GM23338 (cell line): ENCODE measurements at regions not wholly inside any gene's neighbourhood (a gene's known extent, or its start where the extent isn't known, plus 50 kb on each side); places are given as distances from the start of the nearest gene placed in this dataset.

ENCODE experiments used
- ATAC-seq: fragments of 200-7000 bp; cut with Tn5 transposase; 3 replicates; pipeline ENCODE4 v1.9.1; 2020
- DNase-seq: peaks from one replicate; pipeline ENCODE4 v3.0.0-alpha.2; 2015; ENCODE audit warnings: low spot score
- H2AFZ ChIP-seq: fragments of 200-600 bp; sonication (generic); 2 replicates; pipeline ENCODE4 v1.8.0; 2016; ENCODE audit warnings: antibody characterized with exemption, mild to moderate bottlenecking, moderate library complexity
- H3F3A ChIP-seq: fragments of 200-600 bp; sonication (generic); replicated peaks from 2 replicates; pipeline ENCODE4 v1.8.0; 2017; ENCODE audit warnings: antibody characterized with exemption, mixed run types, low read depth
- H3K27ac ChIP-seq: fragments of 200-600 bp; sonication (generic); 2 replicates; pipeline ENCODE4 v1.6.1; 2016; ENCODE audit warnings: low read depth
- H3K27me3 ChIP-seq: fragments of 200-600 bp; sonication (generic); 2 replicates; pipeline ENCODE4 v1.8.0; 2016; ENCODE audit warnings: mild to moderate bottlenecking, mixed run types, moderate library complexity; ENCODE audit not compliant: insufficient read depth
- H3K36me3 ChIP-seq: fragments of 200-600 bp; sonication (generic); 2 replicates; pipeline ENCODE4 v1.8.0; 2016; ENCODE audit warnings: mild to moderate bottlenecking; ENCODE audit not compliant: insufficient read depth
- H3K4me1 ChIP-seq: fragments of 200-600 bp; sonication (generic); 2 replicates; pipeline ENCODE4 v1.8.0; 2016; ENCODE audit warnings: mild to moderate bottlenecking, moderate library complexity; ENCODE audit not compliant: insufficient read depth
- H3K4me2 ChIP-seq: fragments of 200-600 bp; sonication (generic); 2 replicates; pipeline ENCODE4 v1.7.1; 2017; ENCODE audit warnings: mixed run types
- H3K4me3 ChIP-seq: fragments of 200-600 bp; sonication (generic); 2 replicates; pipeline ENCODE4 v1.6.1; 2016; ENCODE audit warnings: mixed run types
- H3K79me2 ChIP-seq: fragments of 200-600 bp; sonication (generic); replicated peaks from 2 replicates; pipeline ENCODE4 v1.8.0; 2017; ENCODE audit warnings: mild to moderate bottlenecking; ENCODE audit not compliant: insufficient read depth
- H3K9me2 ChIP-seq: fragments of 200-600 bp; sonication (generic); 2 replicates; pipeline ENCODE4 v1.8.0; 2017; ENCODE audit not compliant: insufficient read depth
- H4K20me1 ChIP-seq: fragments of 200-600 bp; sonication (generic); replicated peaks from 2 replicates; pipeline ENCODE4 v1.8.0; 2017; ENCODE audit warnings: mild to moderate bottlenecking; ENCODE audit not compliant: insufficient read depth
- H3K27ac Mint-ChIP-seq: 2 replicates; pipeline ENCODE4 v1.8.0; 2020; ENCODE audit warnings: inconsistent platforms, mild to moderate bottlenecking, moderate library complexity, mixed read lengths
- H3K27me3 Mint-ChIP-seq: 3 replicates; pipeline ENCODE4 v1.8.0; 2022; ENCODE audit warnings: low read depth, mild to moderate bottlenecking, moderate library complexity, mixed read lengths, inconsistent platforms; ENCODE audit not compliant: insufficient read depth, poor library complexity
- H3K36me3 Mint-ChIP-seq: 3 replicates; pipeline ENCODE4 v1.8.0; 2021; ENCODE audit warnings: low read depth, mild to moderate bottlenecking, inconsistent platforms, moderate library complexity, mixed read lengths
- H3K4me1 Mint-ChIP-seq: 3 replicates; pipeline ENCODE4 v1.8.0; 2020; ENCODE audit warnings: mild to moderate bottlenecking, inconsistent platforms, mixed read lengths
- H3K4me3 Mint-ChIP-seq: 3 replicates; pipeline ENCODE4 v1.8.0; 2021; ENCODE audit warnings: moderate library complexity, mild to moderate bottlenecking, inconsistent platforms, mixed read lengths
- H3K9me3 Mint-ChIP-seq: 3 replicates; pipeline ENCODE4 v1.8.0; 2020; ENCODE audit warnings: moderate library complexity, mild to moderate bottlenecking, inconsistent platforms, mixed read lengths
- CREB1 ChIP-seq: fragments of 250-450 bp; sonication (Bioruptor Pico); IDR thresholded peaks from 2 replicates; pipeline ENCODE4 v1.5.0; 2020; ENCODE audit warnings: low read depth, mild to moderate bottlenecking, moderate library complexity
- EZH2 ChIP-seq: fragments of 200-600 bp; sonication (generic); IDR thresholded peaks from one replicate; pipeline ENCODE4 v1.8.0; 2017; ENCODE audit warnings: antibody characterized with exemption, mild to moderate bottlenecking, low read depth; ENCODE audit not compliant: unreplicated experiment
- JUNB ChIP-seq: IDR thresholded peaks from one replicate; pipeline ENCODE4 v1.6.1; 2016; ENCODE audit warnings: antibody characterized with exemption; ENCODE audit not compliant: unreplicated experiment
- NANOG ChIP-seq: IDR thresholded peaks from 2 replicates; pipeline ENCODE4 v1.6.1; 2016; ENCODE audit warnings: antibody characterized with exemption, borderline replicate concordance
- POLR2AphosphoS5 ChIP-seq: IDR thresholded peaks from 2 replicates; pipeline ENCODE4 v1.6.1; 2016; ENCODE audit warnings: antibody characterized with exemption, low read depth
- ZNF114 ChIP-seq: fragments of 250-450 bp; sonication (Bioruptor Pico); IDR thresholded peaks from 2 replicates; pipeline ENCODE4 v1.5.0; 2020; ENCODE audit warnings: mild to moderate bottlenecking, moderate library complexity
- ZNF331 ChIP-seq: fragments of 250-450 bp; sonication (Bioruptor Pico); IDR thresholded peaks from 2 replicates; pipeline ENCODE4 v1.5.0; 2020; ENCODE audit warnings: low read depth, mild to moderate bottlenecking, moderate library complexity
- TF ChIP-seq, protein P1 (sequence below): fragments of 250-450 bp; sonication (Bioruptor Pico); IDR thresholded peaks from 2 replicates; pipeline ENCODE4 v1.5.0; 2020; ENCODE audit warnings: mild to moderate bottlenecking, moderate library complexity
- TF ChIP-seq, protein P2 (sequence below): IDR thresholded peaks from 2 replicates; pipeline ENCODE4 v1.6.1; 2016; ENCODE audit warnings: antibody characterized with exemption
- TF ChIP-seq, protein P3 (sequence below): IDR thresholded peaks from one replicate; pipeline ENCODE4 v1.6.1; 2018; ENCODE audit warnings: antibody characterized with exemption; ENCODE audit not compliant: unreplicated experiment
- TF ChIP-seq, protein P4 (sequence below), 2 experiments: fragments of 200-600 bp in 1 of 2; sonication (generic) in 1 of 2; conservative IDR thresholded peaks; 2 replicates each; pipeline versions ENCODE4 v1.5.1 to v1.6.1; 2016 to 2017; ENCODE audit warnings: antibody characterized with exemption in 2 of 2, low read depth in 2 of 2, mild to moderate bottlenecking in 2 of 2, moderate library complexity in 1 of 2

DNA sequence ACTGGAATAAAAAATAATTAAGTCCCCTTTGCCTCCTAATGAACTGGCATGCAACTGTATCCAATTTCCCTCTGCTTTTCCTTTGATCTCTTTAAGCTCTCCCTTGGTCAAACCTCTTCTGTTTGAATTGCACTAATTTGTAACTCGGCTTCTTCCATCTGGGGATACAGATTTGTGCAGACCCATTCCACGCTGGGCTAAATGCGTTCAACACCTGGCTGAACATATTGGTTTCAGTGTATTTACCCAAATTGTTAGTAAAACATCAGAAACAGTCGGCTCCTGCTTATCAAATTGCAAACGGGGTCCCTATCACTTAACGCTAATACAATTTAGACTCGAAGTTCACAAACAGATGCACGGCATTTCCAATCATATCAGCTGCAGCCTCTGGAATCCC lies 124.9 kb upstream of the TAPT1 start (continued):
- TF ChIP-seq, protein P1, sequence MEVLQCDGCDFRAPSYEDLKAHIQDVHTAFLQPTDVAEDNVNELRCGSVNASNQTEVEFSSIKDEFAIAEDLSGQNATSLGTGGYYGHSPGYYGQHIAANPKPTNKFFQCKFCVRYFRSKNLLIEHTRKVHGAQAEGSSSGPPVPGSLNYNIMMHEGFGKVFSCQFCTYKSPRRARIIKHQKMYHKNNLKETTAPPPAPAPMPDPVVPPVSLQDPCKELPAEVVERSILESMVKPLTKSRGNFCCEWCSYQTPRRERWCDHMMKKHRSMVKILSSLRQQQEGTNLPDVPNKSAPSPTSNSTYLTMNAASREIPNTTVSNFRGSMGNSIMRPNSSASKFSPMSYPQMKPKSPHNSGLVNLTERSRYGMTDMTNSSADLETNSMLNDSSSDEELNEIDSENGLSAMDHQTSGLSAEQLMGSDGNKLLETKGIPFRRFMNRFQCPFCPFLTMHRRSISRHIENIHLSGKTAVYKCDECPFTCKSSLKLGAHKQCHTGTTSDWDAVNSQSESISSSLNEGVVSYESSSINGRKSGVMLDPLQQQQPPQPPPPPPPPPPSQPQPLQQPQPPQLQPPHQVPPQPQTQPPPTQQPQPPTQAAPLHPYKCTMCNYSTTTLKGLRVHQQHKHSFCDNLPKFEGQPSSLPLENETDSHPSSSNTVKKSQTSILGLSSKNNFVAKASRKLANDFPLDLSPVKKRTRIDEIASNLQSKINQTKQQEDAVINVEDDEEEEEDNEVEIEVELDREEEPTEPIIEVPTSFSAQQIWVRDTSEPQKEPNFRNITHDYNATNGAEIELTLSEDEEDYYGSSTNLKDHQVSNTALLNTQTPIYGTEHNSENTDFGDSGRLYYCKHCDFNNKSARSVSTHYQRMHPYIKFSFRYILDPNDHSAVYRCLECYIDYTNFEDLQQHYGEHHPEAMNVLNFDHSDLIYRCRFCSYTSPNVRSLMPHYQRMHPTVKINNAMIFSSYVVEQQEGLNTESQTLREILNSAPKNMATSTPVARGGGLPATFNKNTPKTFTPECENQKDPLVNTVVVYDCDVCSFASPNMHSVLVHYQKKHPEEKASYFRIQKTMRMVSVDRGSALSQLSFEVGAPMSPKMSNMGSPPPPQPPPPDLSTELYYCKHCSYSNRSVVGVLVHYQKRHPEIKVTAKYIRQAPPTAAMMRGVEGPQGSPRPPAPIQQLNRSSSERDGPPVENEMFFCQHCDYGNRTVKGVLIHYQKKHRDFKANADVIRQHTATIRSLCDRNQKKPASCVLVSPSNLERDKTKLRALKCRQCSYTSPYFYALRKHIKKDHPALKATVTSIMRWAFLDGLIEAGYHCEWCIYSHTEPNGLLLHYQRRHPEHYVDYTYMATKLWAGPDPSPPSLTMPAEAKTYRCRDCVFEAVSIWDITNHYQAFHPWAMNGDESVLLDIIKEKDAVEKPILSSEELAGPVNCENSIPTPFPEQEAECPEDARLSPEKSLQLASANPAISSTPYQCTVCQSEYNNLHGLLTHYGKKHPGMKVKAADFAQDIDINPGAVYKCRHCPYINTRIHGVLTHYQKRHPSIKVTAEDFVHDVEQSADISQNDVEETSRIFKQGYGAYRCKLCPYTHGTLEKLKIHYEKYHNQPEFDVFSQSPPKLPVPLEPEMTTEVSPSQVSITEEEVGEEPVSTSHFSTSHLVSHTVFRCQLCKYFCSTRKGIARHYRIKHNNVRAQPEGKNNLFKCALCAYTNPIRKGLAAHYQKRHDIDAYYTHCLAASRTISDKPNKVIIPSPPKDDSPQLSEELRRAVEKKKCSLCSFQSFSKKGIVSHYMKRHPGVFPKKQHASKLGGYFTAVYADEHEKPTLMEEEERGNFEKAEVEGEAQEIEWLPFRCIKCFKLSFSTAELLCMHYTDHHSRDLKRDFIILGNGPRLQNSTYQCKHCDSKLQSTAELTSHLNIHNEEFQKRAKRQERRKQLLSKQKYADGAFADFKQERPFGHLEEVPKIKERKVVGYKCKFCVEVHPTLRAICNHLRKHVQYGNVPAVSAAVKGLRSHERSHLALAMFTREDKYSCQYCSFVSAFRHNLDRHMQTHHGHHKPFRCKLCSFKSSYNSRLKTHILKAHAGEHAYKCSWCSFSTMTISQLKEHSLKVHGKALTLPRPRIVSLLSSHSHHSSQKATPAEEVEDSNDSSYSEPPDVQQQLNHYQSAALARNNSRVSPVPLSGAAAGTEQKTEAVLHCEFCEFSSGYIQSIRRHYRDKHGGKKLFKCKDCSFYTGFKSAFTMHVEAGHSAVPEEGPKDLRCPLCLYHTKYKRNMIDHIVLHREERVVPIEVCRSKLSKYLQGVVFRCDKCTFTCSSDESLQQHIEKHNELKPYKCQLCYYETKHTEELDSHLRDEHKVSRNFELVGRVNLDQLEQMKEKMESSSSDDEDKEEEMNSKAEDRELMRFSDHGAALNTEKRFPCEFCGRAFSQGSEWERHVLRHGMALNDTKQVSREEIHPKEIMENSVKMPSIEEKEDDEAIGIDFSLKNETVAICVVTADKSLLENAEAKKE, result no peak
- TF ChIP-seq POLR2AphosphoS5, result no peak
- no peak for TF ChIP-seq ZNF331 (CRISPR knock-in tag)
- TF ChIP-seq JUNB, result no peak
- no peak for TF ChIP-seq NANOG
- TF ChIP-seq, protein P2, sequence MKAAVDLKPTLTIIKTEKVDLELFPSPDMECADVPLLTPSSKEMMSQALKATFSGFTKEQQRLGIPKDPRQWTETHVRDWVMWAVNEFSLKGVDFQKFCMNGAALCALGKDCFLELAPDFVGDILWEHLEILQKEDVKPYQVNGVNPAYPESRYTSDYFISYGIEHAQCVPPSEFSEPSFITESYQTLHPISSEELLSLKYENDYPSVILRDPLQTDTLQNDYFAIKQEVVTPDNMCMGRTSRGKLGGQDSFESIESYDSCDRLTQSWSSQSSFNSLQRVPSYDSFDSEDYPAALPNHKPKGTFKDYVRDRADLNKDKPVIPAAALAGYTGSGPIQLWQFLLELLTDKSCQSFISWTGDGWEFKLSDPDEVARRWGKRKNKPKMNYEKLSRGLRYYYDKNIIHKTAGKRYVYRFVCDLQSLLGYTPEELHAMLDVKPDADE, result no peak
- TF ChIP-seq ZNF114 (CRISPR knock-in tag), result no peak

DNA sequence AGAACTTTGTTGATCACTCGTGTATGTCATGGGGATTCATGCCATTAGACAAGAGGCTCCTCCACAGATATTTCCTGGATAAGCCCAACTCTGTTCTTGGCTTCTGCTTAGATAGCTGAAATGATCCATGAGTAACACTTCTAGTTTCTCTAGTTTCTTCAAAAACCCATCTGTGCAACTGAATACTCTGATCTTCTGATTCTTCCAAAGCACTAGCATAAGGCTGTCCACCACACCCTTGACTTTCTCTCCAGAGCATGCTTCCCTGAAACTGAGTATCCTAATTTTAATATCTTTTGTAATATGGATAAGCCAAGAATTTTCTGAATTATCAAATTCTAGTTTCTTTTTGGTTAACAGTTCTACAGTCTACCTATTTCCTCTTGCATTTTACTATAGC lies 118.6 kb upstream of the TAPT1 start:
- Mint-ChIP-seq H3K4me3 (no peak overlapping the region), H3K9me3 (no peaks in the 10 kb centered on the region; the same call in 2 of the 3 replicates), H3K27me3 (no peaks in the 10 kb centered on the region), H3K36me3 (no peaks in the 10 kb centered on the region), H3K4me1 (peaks cover 7% of the 10 kb centered on the region; the same call in 1 of the 3 replicates), H3K27ac (no peak overlapping the region)
- no peak overlapping the region for H3K4me2 ChIP-seq
- H3K36me3 ChIP-seq, result no peaks in the 10 kb centered on the region
- no peak overlapping the region for H3K27ac ChIP-seq
- H4K20me1 ChIP-seq, result no peaks in the 10 kb centered on the region
- no peaks in the 10 kb centered on the region for H3K79me2 ChIP-seq
- H3K9me2 ChIP-seq, result peaks cover 4% of the 10 kb centered on the region; the same call in 1 of the 2 replicates
- no peaks in the 10 kb centered on the region; the same call in 1 of the 2 replicates for H3K4me1 ChIP-seq
- H3F3A ChIP-seq, result no peaks in the 10 kb centered on the region
- H3K4me3 ChIP-seq, result no peak overlapping the region
- no peaks in the 10 kb centered on the region for H3K27me3 ChIP-seq
- DNase-seq (no peak), ATAC-seq (no peak)
- no peak overlapping the region for H2AFZ ChIP-seq
- no peak for TF ChIP-seq CREB1 (CRISPR knock-in tag)
- no peak for TF ChIP-seq EZH2
- TF ChIP-seq, protein P3, sequence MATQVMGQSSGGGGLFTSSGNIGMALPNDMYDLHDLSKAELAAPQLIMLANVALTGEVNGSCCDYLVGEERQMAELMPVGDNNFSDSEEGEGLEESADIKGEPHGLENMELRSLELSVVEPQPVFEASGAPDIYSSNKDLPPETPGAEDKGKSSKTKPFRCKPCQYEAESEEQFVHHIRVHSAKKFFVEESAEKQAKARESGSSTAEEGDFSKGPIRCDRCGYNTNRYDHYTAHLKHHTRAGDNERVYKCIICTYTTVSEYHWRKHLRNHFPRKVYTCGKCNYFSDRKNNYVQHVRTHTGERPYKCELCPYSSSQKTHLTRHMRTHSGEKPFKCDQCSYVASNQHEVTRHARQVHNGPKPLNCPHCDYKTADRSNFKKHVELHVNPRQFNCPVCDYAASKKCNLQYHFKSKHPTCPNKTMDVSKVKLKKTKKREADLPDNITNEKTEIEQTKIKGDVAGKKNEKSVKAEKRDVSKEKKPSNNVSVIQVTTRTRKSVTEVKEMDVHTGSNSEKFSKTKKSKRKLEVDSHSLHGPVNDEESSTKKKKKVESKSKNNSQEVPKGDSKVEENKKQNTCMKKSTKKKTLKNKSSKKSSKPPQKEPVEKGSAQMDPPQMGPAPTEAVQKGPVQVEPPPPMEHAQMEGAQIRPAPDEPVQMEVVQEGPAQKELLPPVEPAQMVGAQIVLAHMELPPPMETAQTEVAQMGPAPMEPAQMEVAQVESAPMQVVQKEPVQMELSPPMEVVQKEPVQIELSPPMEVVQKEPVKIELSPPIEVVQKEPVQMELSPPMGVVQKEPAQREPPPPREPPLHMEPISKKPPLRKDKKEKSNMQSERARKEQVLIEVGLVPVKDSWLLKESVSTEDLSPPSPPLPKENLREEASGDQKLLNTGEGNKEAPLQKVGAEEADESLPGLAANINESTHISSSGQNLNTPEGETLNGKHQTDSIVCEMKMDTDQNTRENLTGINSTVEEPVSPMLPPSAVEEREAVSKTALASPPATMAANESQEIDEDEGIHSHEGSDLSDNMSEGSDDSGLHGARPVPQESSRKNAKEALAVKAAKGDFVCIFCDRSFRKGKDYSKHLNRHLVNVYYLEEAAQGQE, result no peak
- TF ChIP-seq, protein P4, sequence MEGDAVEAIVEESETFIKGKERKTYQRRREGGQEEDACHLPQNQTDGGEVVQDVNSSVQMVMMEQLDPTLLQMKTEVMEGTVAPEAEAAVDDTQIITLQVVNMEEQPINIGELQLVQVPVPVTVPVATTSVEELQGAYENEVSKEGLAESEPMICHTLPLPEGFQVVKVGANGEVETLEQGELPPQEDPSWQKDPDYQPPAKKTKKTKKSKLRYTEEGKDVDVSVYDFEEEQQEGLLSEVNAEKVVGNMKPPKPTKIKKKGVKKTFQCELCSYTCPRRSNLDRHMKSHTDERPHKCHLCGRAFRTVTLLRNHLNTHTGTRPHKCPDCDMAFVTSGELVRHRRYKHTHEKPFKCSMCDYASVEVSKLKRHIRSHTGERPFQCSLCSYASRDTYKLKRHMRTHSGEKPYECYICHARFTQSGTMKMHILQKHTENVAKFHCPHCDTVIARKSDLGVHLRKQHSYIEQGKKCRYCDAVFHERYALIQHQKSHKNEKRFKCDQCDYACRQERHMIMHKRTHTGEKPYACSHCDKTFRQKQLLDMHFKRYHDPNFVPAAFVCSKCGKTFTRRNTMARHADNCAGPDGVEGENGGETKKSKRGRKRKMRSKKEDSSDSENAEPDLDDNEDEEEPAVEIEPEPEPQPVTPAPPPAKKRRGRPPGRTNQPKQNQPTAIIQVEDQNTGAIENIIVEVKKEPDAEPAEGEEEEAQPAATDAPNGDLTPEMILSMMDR (conservative IDR thresholded peaks at IDR 0.05; ENCODE audit: low read depth in 2 of 2), result no peak
- no peak for TF ChIP-seq ZNF331 (CRISPR knock-in tag)
- TF ChIP-seq, protein P2, result no peak
- no peak for TF ChIP-seq NANOG
